Testis (tissue), 2 donors: ENCODE measurements at regions not wholly inside any gene's neighbourhood (a gene's known extent, or its start where the extent isn't known, plus 50 kb on each side); places are given as distances from the start of the nearest gene placed in this dataset.

Source experiments
- POLR2A ChIP-seq: fragments of 450-650 bp; IDR thresholded peaks from one replicate; pipeline ENCODE4 v1.6.1; 2017; ENCODE audit warnings: antibody characterized with exemption, mild to moderate bottlenecking, moderate library complexity
- TF ChIP-seq, protein P1 (sequence below), 3 experiments: fragments of 450-650 bp in 2 of 3; fragments of 200-600 bp in 1 of 3; sonication (generic) in 1 of 3; IDR thresholded peaks; one replicate each; pipeline ENCODE4 v1.5.1; 2016 to 2019; ENCODE audit warnings: antibody characterized with exemption in 3 of 3, mild to moderate bottlenecking in 2 of 3, moderate library complexity in 1 of 3

DNA sequence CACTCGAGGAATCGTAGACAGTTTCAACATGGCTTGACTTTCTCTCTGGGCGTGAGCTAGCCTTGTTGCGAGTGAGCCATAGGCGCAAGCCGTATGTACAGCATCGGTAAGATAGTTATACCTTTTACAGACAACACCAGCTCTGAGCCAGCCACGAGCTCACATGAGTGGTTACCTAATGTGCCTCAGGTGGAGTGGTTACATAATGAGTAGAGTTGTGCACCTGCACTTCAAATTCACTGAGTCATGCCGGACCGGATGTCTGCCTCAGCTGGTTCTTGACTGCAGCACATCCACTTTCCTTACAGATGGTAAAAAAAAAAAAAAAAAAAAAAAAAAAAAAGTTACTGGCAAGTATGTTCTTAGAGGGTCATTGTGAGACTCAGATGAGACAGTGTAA lies 360.4 kb upstream of the NR5A2 start:
- TF ChIP-seq, protein P1, sequence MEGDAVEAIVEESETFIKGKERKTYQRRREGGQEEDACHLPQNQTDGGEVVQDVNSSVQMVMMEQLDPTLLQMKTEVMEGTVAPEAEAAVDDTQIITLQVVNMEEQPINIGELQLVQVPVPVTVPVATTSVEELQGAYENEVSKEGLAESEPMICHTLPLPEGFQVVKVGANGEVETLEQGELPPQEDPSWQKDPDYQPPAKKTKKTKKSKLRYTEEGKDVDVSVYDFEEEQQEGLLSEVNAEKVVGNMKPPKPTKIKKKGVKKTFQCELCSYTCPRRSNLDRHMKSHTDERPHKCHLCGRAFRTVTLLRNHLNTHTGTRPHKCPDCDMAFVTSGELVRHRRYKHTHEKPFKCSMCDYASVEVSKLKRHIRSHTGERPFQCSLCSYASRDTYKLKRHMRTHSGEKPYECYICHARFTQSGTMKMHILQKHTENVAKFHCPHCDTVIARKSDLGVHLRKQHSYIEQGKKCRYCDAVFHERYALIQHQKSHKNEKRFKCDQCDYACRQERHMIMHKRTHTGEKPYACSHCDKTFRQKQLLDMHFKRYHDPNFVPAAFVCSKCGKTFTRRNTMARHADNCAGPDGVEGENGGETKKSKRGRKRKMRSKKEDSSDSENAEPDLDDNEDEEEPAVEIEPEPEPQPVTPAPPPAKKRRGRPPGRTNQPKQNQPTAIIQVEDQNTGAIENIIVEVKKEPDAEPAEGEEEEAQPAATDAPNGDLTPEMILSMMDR (IDR thresholded peaks at IDR 0.05), result no peak
- TF ChIP-seq POLR2A, result no peak
